GM12865 (cell line): ENCODE measurements at regions not wholly inside any gene's neighbourhood (a gene's known extent, or its start where the extent isn't known, plus 50 kb on each side); places are given as distances from the start of the nearest gene placed in this dataset.

Experiments
- DNase-seq: peaks from one replicate; pipeline ENCODE4 v3.0.0; 2010; ENCODE audit warnings: low read depth
- H3K4me3 ChIP-seq: 2 replicates; pipeline ENCODE4 v1.5.1; 2011; ENCODE audit warnings: mild to moderate bottlenecking, low read depth, low read length, control low read depth
- TF ChIP-seq, protein P1 (sequence below): IDR thresholded peaks from 2 replicates; pipeline ENCODE4 v1.5.1; 2011; ENCODE audit warnings: low read length, control low read depth, low read depth, inconsistent platforms; ENCODE audit not compliant: insufficient read depth; ENCODE audit errors: missing control alignments

DNA sequence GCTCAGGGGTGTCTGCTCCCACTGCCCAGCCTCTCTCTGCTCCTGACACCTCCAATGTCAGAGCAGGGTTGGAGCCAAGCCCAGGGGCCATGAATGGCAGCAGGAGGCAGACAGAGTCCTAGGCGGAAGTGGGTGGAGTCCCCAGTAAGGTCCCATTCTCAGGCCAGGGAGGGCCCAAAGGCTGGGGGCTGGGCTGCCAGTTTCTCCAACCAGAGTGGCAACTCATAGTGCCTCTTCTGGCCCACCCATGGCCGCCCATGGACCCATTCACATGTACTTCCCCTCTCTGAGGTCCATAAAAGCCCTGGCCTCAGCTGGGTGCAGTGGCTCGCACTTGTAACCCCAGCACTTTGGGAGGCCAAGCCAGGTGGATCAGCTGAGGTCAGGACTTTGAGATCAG is 261.8 kb upstream of the TNC start:
- TF ChIP-seq, protein P1, sequence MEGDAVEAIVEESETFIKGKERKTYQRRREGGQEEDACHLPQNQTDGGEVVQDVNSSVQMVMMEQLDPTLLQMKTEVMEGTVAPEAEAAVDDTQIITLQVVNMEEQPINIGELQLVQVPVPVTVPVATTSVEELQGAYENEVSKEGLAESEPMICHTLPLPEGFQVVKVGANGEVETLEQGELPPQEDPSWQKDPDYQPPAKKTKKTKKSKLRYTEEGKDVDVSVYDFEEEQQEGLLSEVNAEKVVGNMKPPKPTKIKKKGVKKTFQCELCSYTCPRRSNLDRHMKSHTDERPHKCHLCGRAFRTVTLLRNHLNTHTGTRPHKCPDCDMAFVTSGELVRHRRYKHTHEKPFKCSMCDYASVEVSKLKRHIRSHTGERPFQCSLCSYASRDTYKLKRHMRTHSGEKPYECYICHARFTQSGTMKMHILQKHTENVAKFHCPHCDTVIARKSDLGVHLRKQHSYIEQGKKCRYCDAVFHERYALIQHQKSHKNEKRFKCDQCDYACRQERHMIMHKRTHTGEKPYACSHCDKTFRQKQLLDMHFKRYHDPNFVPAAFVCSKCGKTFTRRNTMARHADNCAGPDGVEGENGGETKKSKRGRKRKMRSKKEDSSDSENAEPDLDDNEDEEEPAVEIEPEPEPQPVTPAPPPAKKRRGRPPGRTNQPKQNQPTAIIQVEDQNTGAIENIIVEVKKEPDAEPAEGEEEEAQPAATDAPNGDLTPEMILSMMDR = no peak
- DNase-seq = no peak
- H3K4me3 ChIP-seq = no peak overlapping the region

- DNase-seq = no peak
- TF ChIP-seq, protein P1 = no peak
Observed at GRCh38 chr9:115382865-115383264, 264.9 kb upstream of the TNC start.

GRCh38 chr9:115385383-115386122 is 267.6 kb upstream of the TNC start:
- no peak for DNase-seq
- H3K4me3 ChIP-seq = no peak overlapping the region
- TF ChIP-seq, protein P1 = no peak

More at GRCh38 chr9:115382865-115383264, 264.9 kb upstream of the TNC start:
- H3K4me3 ChIP-seq = no peak overlapping the region

DNA sequence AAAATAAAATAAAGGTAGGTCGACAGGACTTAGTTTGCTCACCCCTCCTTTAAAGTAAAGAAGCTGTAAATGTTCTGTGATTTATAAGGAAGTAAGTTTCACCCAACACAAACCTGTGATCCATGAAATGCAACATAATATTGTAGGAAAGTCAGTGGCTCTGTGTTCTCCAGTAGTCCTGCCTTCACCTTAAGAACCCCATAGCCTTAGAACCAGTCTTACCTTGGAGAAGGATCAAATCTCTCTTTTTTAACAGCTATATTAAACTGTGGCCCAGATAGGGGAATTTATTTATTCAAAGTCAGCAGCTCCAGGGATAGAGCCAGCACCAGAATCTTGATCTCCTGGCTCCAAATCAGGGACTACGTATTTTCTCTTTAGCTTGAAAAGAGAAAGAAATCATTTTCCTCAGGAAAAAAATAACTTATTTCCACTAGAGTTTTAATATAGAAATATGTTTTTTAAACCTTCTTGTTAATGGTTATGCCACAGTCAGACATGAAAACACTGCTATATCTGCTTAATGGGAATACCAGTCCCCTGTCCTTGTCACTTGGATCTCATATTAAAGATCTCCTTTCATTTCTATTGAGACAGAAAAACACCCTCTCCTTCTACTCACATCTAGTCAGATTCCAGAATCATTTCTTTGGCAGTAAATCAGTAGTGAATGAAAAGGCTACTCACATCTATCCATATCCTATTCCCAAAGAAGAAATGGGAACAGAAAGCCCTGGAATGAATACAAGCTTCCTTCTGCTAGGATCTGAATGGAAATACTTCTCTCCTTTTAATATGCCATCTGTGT is 269.2 kb upstream of the TNC start:
- TF ChIP-seq, protein P1 = no peak
- DNase-seq = no peak

DNA sequence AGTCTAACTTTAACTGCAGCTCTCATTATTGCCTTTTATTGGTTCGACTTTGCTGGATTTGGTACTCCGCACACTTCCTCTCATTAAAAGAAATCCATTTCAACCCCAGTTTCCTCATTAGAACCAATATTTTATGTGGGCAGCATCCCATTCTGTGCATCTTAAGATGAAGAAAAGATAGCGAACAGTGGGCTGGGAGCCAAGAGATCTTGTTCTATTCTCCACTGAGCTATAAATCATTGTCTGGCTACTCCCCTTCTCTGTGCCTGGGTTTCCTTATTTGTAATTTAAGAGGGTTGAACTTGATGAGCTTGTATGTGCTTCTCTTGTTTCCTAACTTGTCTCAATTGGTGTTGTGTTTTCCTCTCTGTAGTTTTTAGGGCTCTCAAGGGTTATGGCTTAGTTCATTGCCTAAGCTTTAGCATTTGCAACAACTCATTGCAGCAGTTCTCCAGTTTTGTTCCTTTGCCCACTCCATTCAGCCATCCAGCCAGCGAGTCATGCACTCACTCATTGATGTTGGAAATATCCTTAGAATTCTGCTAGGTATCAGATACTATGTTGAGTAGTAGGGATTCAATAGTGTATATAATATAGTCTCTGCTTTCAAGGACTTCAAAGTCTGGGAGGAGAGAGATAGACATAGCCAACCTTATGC is 273.3 kb upstream of the TNC start:
- H3K4me3 ChIP-seq = no peak overlapping the region
- TF ChIP-seq, protein P1 = no peak
- no peak for DNase-seq

More for the DNA sequence above, 269.2 kb upstream of the TNC start:
- H3K4me3 ChIP-seq = no peak overlapping the region

- no peak for DNase-seq
- H3K4me3 ChIP-seq = no peak overlapping the region
- TF ChIP-seq, protein P1 = no peak
Observed at GRCh38 chr9:115393976-115394775, 276.2 kb upstream of the TNC start.
